Hippocampal formation (tissue), 2 donors: ENCODE measurements at regions not wholly inside any gene's neighbourhood (a gene's known extent, or its start where the extent isn't known, plus 50 kb on each side); places are given as distances from the start of the nearest gene placed in this dataset.

Experiments used
- DNase-seq, 2 donors: peaks; one replicate each; lab custom pipeline; 2025; lab: John Stamatoyannopoulos, UW

DNA sequence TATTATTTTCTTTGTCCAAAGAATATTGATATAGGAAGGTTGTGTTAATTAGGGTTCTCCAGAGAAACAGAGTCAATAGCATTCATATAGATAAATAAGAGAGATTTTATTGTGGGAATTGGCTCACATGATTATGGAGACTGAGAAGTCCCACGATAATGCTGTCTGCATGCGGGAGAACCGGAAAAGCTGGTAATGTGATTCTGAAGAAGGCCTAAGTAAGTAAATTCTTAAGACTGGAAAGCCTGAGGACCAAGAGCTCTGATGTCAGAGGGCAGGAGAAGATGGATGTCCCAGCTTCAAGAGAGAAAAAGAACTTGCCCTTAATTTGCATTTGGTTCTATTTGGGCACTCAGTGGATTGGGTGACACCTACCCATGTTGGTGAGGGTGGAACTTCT is 307.4 kb upstream of the C9orf72 start:
- no peak for DNase-seq

DNA sequence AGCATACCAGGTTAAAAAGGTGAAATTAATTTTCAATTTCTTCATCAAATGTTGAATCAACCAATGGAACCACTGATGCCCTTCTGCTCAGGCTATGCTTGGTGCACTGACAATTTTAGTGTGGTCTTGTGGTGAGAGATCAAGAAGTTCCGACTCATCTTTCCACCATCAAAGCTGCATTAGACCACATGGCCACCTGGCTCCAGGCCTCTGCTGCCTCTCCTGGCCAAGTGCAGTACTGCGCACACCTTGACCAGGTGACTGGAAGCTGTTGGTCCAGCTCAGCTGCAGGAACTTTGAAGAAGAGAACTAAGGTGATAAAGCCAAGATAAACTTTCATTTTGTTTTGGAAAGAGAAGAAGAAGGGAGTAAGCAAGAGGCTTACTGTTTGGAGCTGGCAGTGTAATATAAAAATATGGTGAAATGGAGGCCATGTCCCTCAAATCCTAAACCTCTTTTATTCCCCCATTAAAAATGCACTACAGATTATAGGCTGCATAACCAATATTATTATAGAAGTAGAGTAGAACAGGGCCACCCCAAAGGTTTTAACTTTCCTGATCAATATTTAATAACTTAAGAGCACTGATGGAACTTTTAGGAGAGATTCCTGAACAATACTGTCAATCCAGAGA is 315.5 kb upstream of the C9orf72 start:
- DNase-seq = no peak

DNA sequence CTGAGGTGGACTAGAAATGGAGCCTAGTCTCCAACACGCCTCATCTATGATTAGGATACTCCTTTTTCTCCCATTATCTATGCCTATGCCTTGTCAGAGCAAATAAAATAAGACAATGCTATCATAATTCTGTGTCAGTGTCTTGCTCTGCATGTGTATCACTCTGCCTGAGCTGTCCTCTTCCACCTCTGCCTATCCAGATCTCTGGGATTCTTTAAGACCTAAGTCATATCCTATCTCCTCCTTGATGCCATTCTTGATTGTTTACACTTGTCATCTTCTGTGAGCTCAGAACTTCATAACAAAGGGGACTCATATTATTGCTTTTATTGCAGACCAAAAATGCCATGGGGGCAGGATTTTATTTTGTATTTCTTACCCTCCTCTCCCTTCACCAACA is 351.2 kb upstream of the C9orf72 start:
- DNase-seq = no peak

DNA sequence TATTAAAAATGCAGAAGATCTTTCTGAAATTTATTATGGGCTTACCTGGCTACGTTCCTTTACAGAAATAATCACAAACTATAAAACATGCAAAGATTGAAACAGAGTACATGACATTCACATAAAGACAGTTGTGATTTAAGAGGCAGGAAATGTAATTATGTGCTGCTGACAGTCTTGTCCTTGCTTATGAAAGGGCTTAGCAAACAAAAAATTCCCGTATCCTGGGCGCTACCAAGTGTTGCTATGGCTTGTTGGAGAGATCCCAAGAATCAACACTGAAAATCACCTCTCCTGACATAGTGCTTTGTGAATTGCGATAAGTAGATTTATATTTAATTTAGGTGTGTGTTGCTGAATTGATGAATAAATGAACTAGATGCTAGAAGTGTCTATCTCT is 352.5 kb upstream of the C9orf72 start:
- no peak for DNase-seq

DNA sequence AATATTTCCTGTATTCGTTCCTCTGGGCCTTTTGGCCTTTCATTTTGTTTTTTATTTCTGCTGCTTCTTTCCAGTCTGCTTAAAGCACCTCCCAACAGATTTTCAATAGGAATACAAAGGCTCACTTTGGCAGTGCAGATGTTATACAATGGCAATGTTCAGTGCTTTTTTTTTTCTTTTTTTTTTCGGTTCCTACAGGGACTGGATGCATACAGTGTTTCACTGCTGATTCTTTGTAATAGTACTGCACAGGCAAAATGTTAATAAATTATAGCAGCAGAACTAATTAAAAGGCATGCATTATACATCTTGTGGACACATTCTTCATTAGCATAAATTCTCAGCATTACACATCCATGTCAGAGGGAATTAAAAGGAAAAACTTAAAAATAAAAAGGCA is 356.6 kb upstream of the C9orf72 start:
- no peak for DNase-seq

DNA sequence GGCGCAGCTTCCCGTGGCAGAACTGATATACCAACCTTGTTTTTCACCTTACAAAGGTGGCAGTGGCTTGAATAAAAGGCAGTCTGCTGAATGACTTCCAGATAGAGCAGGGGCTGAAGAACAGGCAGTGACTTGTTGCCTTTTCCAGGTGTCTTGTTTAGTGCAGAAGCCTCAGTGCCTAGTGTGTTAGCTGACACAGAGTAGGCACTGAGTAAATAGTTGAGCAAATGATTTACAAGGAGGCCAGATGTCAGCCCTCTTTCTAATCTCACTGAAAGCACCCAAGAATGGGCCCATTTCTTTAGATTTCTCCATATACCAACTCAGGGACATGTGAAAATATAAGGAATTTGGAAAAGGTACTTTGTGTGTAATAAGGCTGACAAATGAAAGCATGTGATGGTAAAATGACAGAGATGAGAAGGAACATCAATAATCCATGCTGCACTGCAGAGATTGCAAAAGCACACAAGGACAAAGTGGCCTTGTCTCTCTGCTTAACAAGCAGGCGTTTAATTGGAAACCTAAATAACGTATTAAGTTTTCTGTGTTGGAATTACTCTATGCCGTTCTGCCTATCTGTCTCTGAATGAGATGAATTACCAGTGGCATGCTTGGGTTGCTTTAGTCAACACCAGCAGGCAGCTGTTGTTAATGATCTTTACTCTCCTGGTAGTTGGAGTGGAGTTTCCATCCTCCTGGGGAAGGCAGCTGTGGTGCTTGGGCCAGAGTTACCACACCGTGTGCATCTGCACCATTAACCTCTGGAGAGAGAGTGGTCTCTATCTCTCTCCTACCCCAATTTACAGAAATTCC is 360.1 kb upstream of the C9orf72 start:
- DNase-seq = no peak

DNA sequence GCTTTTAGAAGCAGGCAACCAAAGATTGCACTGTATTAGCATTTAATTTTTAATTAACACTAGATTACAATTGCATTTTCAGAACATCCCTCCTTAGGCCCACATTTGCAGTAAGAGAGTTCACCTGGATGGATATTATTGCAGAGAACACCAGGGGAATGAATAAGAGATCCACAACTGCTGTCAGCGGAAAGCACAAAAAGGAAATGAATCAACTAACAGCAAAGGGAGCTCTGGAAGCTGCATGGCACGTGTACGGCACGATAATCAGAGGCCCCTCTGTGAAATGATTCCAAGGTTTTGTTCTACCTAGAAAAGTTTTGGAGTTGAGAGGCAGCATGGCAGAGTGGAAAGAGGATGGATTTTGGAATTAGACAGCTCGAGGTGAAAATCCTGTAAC is 361.2 kb upstream of the C9orf72 start:
- no peak for DNase-seq

DNA sequence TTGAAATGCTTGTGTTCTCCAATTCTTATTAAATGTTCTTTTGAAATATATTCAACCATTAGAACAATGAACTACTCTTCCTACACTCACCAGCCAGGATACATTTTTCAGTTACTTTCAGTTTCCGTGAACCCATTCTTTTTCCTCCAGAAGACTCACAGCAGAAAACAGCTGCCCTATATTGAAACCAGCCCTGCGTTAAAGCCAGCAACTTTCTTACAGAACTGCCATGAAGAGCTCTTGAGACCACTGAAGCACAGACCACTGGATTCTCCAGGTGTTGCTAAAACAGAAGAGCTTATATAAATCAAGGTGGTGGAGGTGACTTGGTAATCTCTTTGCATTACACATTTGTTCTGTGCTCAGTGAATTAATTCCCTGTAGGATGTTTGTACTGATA is 365.9 kb upstream of the C9orf72 start:
- no peak for DNase-seq

DNA sequence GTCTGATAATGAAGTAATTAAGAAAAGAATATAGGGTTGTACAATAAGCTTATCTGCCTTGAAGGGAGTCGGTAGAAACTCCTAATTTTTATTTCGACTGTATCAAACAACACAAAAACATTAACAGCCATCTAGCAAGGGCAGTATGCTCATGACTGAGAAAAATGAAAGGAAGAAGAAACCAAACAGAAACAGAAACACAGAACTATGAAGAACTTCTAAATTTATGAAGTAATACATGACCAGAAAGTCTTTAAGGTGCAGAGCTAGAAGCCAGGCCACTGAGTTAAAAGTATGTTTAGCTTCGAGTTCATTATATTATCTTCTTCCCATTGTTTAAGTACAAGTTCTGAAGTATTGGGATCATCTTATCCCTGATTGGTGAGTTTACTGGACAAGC is 367.3 kb upstream of the C9orf72 start:
- DNase-seq = no peak

DNA sequence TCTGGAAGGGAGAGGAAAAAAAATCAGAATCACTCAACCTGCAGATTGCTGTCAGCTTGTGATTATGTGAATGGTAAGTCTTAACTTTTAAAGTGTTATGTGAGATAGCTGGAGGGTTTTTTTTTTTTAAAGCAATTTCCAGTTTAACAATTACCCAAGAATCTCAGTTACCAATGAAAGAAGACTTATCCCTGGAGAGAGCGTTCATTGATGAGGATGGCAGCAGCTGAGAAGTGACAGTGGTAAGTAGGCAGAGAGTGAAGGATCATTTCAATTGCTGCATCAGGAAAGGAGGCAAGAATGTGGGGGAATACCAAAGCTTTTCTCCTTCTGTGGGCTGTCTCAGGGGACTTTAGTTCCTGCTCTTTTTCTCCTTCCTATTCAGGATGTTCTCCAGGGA is 370.2 kb upstream of the C9orf72 start:
- no peak for DNase-seq

DNA sequence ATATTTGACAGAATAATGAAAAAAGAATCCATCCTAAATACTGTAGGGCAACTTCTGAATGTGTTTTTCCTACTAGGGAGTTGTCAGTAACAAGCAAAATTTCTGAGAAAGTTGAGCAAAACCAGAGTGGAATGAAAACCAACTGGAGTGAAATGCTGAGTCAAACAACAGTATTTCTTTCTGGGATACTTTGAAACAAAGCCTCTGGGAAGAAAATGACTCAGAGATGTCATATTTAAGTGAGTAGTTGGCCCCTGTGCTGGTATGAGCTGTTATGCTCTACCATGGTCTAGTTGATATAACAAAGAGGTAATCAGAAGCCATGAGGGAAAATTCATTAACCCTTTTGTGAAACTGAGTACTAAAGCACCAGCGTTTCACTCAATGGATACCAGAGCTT is 372.1 kb upstream of the C9orf72 start:
- DNase-seq = no peak

DNA sequence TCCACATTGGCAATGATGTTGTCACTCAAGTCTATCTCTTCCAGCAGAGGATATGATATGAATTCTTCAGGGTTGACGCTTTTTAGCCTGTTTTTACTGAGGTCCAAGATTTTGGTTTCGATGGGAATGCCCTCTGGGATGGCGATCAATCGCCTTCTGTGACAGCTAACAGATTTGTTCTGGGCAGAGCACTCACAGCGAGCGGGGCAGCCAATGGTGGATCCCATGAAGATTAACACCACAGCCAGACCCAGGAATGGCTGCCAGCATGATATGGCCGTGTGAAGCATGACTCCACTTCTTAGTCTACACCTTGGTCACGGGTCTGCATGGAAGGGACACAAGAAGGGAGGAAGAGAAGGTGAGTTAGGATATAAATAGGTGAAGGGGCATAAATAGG is 377.1 kb upstream of the C9orf72 start:
- no peak for DNase-seq

DNA sequence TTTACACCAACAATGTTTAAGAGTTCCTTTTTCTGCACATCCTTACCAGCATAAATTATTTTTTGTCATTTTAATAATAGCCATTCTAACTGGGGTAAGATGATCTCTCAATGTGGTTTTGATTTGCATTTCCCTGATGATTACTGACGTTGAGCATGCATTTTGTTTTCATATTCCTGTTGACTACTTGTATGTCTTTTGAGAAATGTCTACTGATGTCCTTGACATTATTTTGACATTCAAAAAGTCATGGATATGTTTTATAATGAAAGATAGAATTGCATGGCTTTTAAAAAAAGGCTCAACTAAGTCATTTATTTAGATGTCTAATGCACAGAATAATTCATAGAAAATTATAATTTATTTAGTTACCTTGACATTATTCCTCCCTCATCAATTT is 381.6 kb upstream of the C9orf72 start:
- DNase-seq = no peak

DNA sequence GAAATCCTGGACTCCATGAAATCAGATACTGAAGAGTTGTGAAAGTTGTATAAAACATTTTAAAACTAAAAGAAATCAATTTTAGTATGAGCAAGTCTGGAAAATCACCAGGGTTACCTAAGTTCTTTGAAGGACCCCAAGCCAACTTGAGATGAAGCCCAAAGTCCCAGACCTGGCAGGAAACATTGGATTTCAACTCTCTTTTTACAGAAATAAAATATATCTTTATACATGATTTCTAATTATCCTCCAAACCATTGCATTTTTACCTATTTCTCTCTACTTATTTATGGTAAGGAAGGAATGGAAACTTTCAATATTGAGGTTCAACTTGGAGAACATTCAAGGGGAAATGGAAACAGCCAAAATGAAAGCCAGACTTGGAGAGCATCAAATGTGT is 390.6 kb upstream of the C9orf72 start:
- no peak for DNase-seq

DNA sequence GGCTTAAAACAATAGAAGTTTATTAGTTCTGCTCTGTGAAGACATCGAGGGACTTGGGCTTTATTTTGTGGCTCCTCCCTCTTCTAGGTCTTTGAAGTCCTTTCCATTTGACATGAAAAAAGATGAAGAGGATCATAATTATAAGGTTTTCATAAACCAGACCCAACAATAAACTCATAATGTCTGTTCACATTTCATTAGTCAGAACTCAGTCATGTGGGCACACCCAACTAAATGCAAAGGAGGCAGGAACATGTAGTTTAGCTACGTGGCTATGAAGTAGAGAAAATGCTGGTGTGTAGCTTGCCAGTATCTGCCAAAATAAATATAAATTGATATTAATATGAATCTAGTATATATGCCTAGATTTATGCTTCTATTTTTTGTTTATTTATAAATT is 393.9 kb upstream of the C9orf72 start:
- DNase-seq = no peak

DNA sequence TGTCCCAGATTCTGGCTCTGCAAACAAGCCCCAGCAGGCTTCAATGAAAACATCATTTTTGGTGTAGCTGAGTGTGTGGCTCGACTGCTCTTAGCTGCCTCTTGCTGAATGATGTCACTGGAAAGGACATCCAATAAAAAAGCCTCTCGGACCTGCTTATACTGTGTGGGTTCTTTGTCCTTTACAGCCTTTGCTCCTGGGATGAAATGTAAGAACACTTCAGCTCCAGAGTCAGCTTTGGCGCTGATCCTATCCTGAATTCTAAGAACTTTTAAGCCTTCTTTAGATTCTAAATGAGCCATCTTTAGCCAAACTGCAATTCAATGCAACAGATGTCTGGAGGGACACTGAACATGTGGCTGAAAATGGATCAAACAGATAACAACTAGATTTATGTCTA is 404.6 kb upstream of the C9orf72 start:
- DNase-seq = no peak

DNA sequence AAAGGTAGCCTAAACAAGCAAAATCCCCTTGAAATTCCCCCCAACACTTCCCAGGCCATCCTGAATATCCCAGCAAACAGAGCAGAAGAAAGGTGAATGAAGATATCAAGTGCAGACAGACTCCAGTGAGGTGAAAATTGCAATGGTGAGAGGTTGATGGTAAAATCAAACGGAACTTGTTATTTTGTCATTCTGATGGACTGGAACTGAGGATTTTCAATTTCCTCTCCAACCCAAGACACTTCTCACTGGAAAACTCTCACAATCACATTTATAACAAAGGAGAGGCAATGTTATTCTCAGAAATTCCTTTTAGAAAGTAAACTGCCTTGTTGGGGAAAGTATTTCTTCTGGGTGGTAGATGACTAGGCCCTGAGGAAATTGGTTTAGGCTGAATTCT is 412.4 kb upstream of the C9orf72 start:
- no peak for DNase-seq

DNA sequence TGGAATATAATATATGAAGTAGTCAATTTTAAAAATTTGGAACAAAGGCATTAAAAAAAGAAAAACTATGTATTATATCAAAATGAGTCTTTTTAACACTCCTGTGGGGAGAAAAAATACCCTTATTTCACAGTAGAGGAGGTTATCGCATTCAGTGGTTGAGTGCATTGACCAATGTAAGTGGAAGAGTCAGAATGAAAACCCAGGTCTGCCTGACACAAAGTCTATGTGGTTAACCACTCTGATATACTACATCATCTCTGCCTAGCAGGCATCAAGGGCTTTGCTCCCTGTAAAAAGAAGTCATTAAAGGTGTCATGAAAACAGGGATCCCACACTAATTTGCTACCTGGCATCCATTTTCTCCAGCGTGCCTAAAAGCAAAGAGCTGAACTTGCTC is 417.2 kb upstream of the C9orf72 start:
- DNase-seq = no peak

DNA sequence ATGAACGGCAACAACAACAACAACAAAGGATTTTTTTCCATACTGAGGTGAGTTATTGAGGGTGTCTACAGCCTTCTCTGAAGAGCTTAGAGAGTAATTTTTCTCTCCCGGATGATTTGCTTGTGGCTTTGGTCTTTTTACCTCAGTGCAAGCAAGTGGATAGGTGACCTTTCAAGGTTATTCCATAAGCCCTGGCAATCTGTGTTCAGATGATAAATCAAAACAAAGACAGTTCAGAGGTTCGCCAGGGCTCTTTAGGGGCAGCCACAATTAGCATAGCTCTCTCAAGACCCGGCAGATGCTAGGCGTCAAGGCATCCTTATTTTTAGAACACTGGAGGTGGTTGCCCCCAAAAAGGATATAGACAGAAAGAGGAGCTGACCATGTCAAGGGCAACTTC is 417.9 kb upstream of the C9orf72 start:
- DNase-seq = no peak

DNA sequence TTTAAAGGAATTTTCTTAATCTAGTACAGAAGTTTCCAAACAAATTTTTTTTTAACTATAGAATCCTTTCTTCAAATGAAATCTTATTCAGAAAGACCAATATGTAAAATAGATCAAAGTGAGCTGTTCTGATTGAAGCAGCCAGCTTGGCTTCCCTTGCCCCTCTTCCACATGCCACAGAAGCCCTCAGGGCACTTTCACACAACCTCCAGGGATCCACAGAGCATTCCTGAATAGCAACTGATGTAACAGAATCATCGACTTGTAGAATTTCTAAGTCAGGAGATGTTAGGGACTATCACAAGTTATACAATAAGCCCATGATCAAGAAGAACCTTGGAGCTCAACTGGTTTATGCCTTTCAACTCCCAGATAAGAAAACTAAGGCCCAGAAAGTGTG is 427.8 kb upstream of the C9orf72 start:
- no peak for DNase-seq

DNA sequence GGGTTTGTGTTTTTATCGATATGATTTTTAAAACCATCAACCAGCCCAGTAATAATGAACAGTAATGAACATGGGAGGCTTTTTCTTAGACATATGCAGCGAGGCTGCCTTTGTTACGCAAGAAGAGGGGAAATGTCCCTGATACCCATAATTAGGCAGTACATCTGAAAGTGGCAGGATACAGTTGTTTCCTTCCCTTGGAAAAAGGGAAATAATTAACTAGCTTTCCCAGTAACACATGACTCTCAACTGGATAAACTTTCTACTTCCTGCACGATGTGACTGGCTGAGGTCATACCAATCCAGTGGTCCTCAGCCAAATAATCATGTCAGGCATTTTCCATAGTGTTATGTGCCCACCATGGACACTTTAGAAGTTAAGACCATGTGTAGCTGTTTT is 431.6 kb upstream of the C9orf72 start:
- no peak for DNase-seq

DNA sequence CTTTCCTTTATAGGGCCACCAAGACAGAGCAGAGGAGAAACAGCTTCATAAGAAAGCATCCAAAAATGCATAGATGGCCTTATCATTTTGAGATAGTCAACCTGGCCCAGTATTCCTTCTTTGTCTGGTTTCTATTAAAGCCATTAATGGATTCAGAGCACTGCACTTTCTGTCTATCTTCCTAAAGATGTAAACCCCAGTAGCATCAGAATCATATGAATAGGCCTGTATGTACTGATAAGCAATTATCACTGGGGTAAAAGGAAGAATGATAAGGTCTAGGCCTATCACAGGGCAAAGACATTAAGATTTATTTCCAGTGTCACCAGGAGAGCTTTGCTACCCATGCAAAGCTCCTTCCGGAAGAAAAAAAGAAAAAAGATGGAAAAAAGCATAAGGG is 432.5 kb upstream of the C9orf72 start:
- no peak for DNase-seq

DNA sequence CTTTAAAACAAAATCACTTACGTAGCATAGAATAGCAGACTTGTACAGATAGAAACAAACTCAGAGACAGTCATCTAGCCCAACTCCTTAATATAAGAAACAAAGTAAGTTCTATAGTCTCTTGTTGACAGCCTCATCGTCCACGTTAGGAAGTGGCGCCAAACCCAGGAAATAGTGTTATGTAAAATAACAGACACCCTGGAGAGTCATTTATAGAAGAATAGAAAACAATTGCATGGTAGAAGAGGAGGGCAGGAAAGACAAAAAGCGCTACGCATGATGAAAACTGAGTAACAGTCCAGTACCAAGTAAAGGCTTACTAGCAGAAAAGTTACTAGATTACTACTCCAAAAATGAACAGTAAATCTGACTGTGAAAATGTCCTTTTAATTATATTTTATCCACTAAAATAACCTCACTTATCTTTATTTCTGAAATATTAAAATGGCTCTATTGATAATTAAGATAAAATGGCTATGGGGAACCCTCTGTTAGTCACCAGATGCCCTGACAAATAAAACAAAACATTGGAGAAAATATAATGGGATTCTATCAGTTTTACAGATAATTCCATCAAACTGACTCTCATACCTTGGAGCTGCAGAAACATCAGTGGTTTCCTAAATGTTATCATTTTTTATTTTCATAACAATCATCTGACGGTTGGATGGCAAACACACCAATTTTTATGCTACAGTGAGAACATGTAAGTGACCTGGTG is 434.0 kb upstream of the C9orf72 start:
- no peak for DNase-seq
